H1 (cell line): ENCODE measurements at regions not wholly inside any gene's neighbourhood (a gene's known extent, or its start where the extent isn't known, plus 50 kb on each side); places are given as distances from the start of the nearest gene placed in this dataset.
"Not testable (repeated sequence)": the region's sequence is repeated elsewhere in the genome, so short reads cannot be mapped to it uniquely, and the experiment has no call there.

Experiments
- CTCF ChIA-PET: fragments of 300-600 bp; sonication (Branson Sonifier 250); formaldehyde crosslinking; loops from one replicate; lab custom pipeline; 2021; ENCODE audit not compliant: partially characterized antibody; lab: Charles Lee
- POLR2A ChIA-PET: fragments of 300-600 bp; sonication (Branson Sonifier 250); formaldehyde crosslinking; loops from one replicate; lab custom pipeline; 2021; ENCODE audit warnings: inconsistent platforms; ENCODE audit not compliant: partially characterized antibody; lab: Charles Lee
- DNase-seq, 2 experiments: peaks; one replicate each; pipeline versions ENCODE4 v3.0.0 to v3.0.0-alpha.2; 2010 to 2022; ENCODE audit warnings: low spot score in 2 of 2, low read depth in 1 of 2, mixed read lengths in 1 of 2
- FAIRE-seq: peaks from 2 replicates; lab custom pipeline; 2011; peaks lifted over from hg19 to GRCh38; lab: Jason Lieb, UNC
- H2AFZ ChIP-seq: 2 replicates; pipeline ENCODE4 v1.8.1; 2012; ENCODE audit warnings: low read length, inconsistent platforms
- H2AK5ac ChIP-seq: 2 replicates; pipeline ENCODE4 v1.6.1; 2013; ENCODE audit warnings: low read depth, low read length
- H2BK120ac ChIP-seq: replicated peaks from 2 replicates; pipeline ENCODE3; 2013; ENCODE audit warnings: low read depth, low read length, inconsistent platforms
- H2BK12ac ChIP-seq: 2 replicates; pipeline ENCODE4 v1.6.1; 2013; ENCODE audit warnings: low read depth, low read length
- H2BK15ac ChIP-seq: 2 replicates; pipeline ENCODE4 v1.6.1; 2013; ENCODE audit warnings: low read length
- H2BK20ac ChIP-seq: 2 replicates; pipeline ENCODE4 v1.6.1; 2013; ENCODE audit warnings: low read length
- H2BK5ac ChIP-seq: 2 replicates; pipeline ENCODE4 v1.6.1; 2013; ENCODE audit warnings: low read depth, low read length
- H3K14ac ChIP-seq: 2 replicates; pipeline ENCODE4 v1.6.1; 2013; ENCODE audit warnings: inconsistent platforms; ENCODE audit not compliant: insufficient read length
- H3K18ac ChIP-seq: 2 replicates; pipeline ENCODE4 v1.6.1; 2013; ENCODE audit warnings: low read length; ENCODE audit errors: extremely low read depth
- H3K23ac ChIP-seq: 2 replicates; pipeline ENCODE4 v1.6.1; 2013; ENCODE audit warnings: inconsistent platforms; ENCODE audit not compliant: insufficient read length
- H3K23me2 ChIP-seq: 2 replicates; pipeline ENCODE4 v1.6.1; 2013; ENCODE audit warnings: low read depth, low read length
- H3K27ac ChIP-seq: 2 replicates; pipeline ENCODE4 v1.6.1; 2011; ENCODE audit warnings: low read depth, low read length, inconsistent platforms
- H3K27me3 ChIP-seq, 4 experiments: replicated peaks in 1 of 4; 1 replicate in 1 of 4; 2 replicates in 3 of 4; pipeline versions ENCODE4 v1.6.1 to v1.8.1; 2011 to 2013; ENCODE audit warnings: low read length in 3 of 4, mild to moderate bottlenecking in 3 of 4, inconsistent platforms in 2 of 4, mixed read lengths in 2 of 4, moderate library complexity in 1 of 4; ENCODE audit not compliant: control insufficient read depth in 3 of 4, insufficient read depth in 3 of 4; ENCODE audit errors: extremely low read depth in 1 of 4
- H3K36me3 ChIP-seq, 4 experiments: 2 replicates each; pipeline versions ENCODE4 v1.6.1 to v1.8.1; 2011 to 2013; ENCODE audit warnings: mild to moderate bottlenecking in 4 of 4, low read length in 3 of 4, moderate library complexity in 2 of 4, control low read depth in 1 of 4, inconsistent platforms in 1 of 4; ENCODE audit not compliant: insufficient read depth in 4 of 4, control insufficient read depth in 2 of 4
- H3K4ac ChIP-seq: replicated peaks from 2 replicates; pipeline ENCODE3; 2013; ENCODE audit warnings: low read length, low read depth, mixed read lengths, inconsistent platforms; ENCODE audit not compliant: insufficient read length
- H3K4me1 ChIP-seq, 4 experiments: replicated peaks in 1 of 4; 1 replicate in 1 of 4; 2 replicates in 3 of 4; pipeline versions ENCODE4 v1.6.1 to v1.8.1; 2011 to 2013; ENCODE audit warnings: low read length in 3 of 4, inconsistent platforms in 2 of 4, mixed read lengths in 1 of 4; ENCODE audit not compliant: insufficient read depth in 4 of 4, control insufficient read depth in 3 of 4
- H3K4me2 ChIP-seq, 2 experiments: 2 replicates each; pipeline versions ENCODE4 v1.6.1 to v1.8.1; 2011 to 2013; ENCODE audit warnings: low read depth in 2 of 2, low read length in 2 of 2, control low read depth in 1 of 2, inconsistent platforms in 1 of 2, mild to moderate bottlenecking in 1 of 2; ENCODE audit not compliant: insufficient read depth in 1 of 2
- H3K4me3 ChIP-seq, 4 experiments: fragments of 200-600, 300-600 bp in 1 of 4; sonication (generic), shearing (Covaris generic), sonication (Bioruptor Twin) in 1 of 4; 2 replicates each; pipeline versions ENCODE4 v1.5.1 to v1.8.1; 2011 to 2016; ENCODE audit warnings: low read length in 4 of 4, low read depth in 3 of 4, control low read depth in 2 of 4, inconsistent platforms in 2 of 4, mild to moderate bottlenecking in 2 of 4, mixed read lengths in 1 of 4, moderate library complexity in 1 of 4; ENCODE audit not compliant: insufficient read depth in 2 of 4; ENCODE audit errors: extremely low read depth in 1 of 4
- H3K56ac ChIP-seq: replicated peaks from 2 replicates; pipeline ENCODE3; 2013; ENCODE audit warnings: low read depth, mild to moderate bottlenecking, mixed read lengths, low read length, inconsistent platforms; ENCODE audit not compliant: insufficient read length
- H3K79me1 ChIP-seq: 2 replicates; pipeline ENCODE4 v1.6.1; 2013; ENCODE audit warnings: low read depth, low read length, control low read depth
- H3K79me2 ChIP-seq, 2 experiments: 2 replicates each; pipeline versions ENCODE4 v1.6.1 to v1.8.1; 2012 to 2013; ENCODE audit warnings: low read length in 2 of 2, mild to moderate bottlenecking in 2 of 2, inconsistent platforms in 1 of 2; ENCODE audit not compliant: insufficient read depth in 2 of 2, control insufficient read depth in 1 of 2
- H3K9ac ChIP-seq, 4 experiments: replicated peaks in 1 of 4; 1 replicate in 1 of 4; 2 replicates in 3 of 4; pipeline versions ENCODE4 v1.6.1 to v1.8.1; 2011 to 2013; ENCODE audit warnings: low read depth in 3 of 4, low read length in 3 of 4, control low read depth in 2 of 4, mild to moderate bottlenecking in 2 of 4, moderate library complexity in 2 of 4, inconsistent platforms in 1 of 4; ENCODE audit errors: extremely low read depth in 1 of 4
- H3K9me3 ChIP-seq, 2 experiments: 2 replicates each; pipeline versions ENCODE4 v1.6.1 to v1.8.1; 2012 to 2013; ENCODE audit warnings: mild to moderate bottlenecking in 2 of 2, moderate library complexity in 2 of 2, control low read depth in 1 of 2, inconsistent platforms in 1 of 2, low read depth in 1 of 2, low read length in 1 of 2, mixed read lengths in 1 of 2; ENCODE audit not compliant: insufficient read depth in 2 of 2
- H4K20me1 ChIP-seq, 2 experiments: replicated peaks in 1 of 2; 2 replicates each; pipeline versions ENCODE3 to v1.8.1; 2011 to 2013; ENCODE audit warnings: inconsistent platforms in 2 of 2, low read length in 2 of 2, mild to moderate bottlenecking in 1 of 2; ENCODE audit not compliant: insufficient read depth in 2 of 2, control insufficient read depth in 1 of 2
- H4K5ac ChIP-seq: 2 replicates; pipeline ENCODE4 v1.6.1; 2013; ENCODE audit warnings: low read length, low read depth, mixed read lengths, inconsistent platforms; ENCODE audit not compliant: insufficient read length
- H4K8ac ChIP-seq: 2 replicates; pipeline ENCODE4 v1.8.0; 2013; ENCODE audit warnings: mild to moderate bottlenecking, moderate library complexity, low read length, inconsistent platforms; ENCODE audit not compliant: insufficient read depth; ENCODE audit errors: extremely low read depth
- H4K91ac ChIP-seq: replicated peaks from 2 replicates; pipeline ENCODE3; 2013; ENCODE audit warnings: low read length, mixed read lengths, inconsistent platforms; ENCODE audit not compliant: insufficient read length
- WGBS, 2 experiments: shearing (Covaris generic) in 1 of 2; methylation state at CpG; one replicate each; pipeline versions ENCODE4 v1.1.6 to v1.1.7; 2013 to 2015; ENCODE audit warnings: low lambda C conversion rate in 2 of 2, mixed read lengths in 2 of 2, inconsistent platforms in 1 of 2, low coverage in 1 of 2, missing lambda C conversion rate in 1 of 2; ENCODE audit not compliant: insufficient replicate concordance in 2 of 2, insufficient coverage in 1 of 2, insufficient read length in 1 of 2; ENCODE audit errors: extremely low coverage in 1 of 2, missing lambda C conversion rate in 1 of 2; 5-methylcytosine and 5-hydroxymethylcytosine counted together

DNA sequence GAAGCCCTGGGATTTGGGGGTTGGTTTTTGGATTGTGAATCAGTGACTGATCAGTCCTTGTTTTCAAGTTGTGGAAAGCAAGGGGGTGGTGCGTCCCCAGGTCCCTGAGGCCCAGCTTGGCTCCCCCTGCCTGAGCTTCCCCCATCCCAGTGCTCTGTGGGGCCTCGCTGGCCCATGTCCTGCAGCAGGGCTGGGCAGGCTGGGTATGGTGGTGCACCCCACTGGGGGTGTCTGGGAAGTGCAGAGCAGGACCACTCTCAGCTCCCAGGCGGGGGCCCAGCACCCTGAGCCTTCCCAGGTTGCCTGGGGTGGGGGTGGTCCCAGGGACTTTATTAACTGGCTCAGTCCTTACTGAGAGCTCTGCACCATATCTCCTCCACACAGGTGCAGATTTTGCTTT lies 483.3 kb downstream of the TUBA3C start:
- H3K4ac ChIP-seq, H3K36me3 ChIP-seq, FAIRE-seq, H2AFZ ChIP-seq, H3K14ac ChIP-seq, H4K5ac ChIP-seq, H3K27me3 ChIP-seq, H3K79me2 ChIP-seq, H3K56ac ChIP-seq, H3K4me2 ChIP-seq, H3K4me1 ChIP-seq, H2BK12ac ChIP-seq, H3K23ac ChIP-seq, DNase-seq, H4K91ac ChIP-seq, H3K18ac ChIP-seq, H2BK120ac ChIP-seq, H3K4me3 ChIP-seq, POLR2A ChIA-PET, H3K79me1 ChIP-seq, CTCF ChIA-PET, H2BK5ac ChIP-seq, H4K8ac ChIP-seq, H3K9ac ChIP-seq, H2AK5ac ChIP-seq, H4K20me1 ChIP-seq, H3K27ac ChIP-seq, H2BK15ac ChIP-seq, H3K23me2 ChIP-seq, H2BK20ac ChIP-seq: not testable (repeated sequence)
- 73% methylated on average over 2 of the region's 3 CpGs; no CpG with 5 or more reads in 1 of the 2 experiments for WGBS, 2 experiments
- peaks cover 3 to 48% of the 10 kb centered on the region in 2 experiments; a peak in 2 of 4 replicates for H3K9me3 ChIP-seq

DNA sequence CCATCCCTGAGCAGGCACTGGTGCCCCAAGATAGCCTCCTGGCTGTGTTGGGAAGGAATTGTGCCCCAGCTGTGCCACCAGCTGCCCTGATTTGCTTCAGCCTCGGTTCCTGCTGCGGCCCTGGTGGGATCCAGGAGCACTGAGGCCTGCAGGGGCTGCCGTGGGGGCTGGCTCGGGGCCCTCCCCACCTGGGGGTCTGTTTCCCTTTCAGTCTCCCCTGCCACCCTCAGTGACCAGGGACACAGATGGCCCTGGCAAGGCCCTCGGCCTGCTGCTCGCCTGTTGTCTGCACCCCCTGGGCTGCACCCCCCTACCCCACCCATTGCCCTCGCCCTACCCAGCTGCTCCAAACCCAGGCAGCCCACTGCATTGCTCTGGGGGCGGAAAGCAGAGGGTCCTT lies 483.8 kb downstream of the TUBA3C start:
- H3K23ac ChIP-seq, FAIRE-seq, H3K18ac ChIP-seq, H2AK5ac ChIP-seq, H3K14ac ChIP-seq, H4K5ac ChIP-seq, H4K20me1 ChIP-seq, CTCF ChIA-PET, H2BK120ac ChIP-seq, H3K56ac ChIP-seq, H2BK5ac ChIP-seq, H2BK15ac ChIP-seq, H2BK12ac ChIP-seq, POLR2A ChIA-PET, H2AFZ ChIP-seq, H3K23me2 ChIP-seq, H3K79me1 ChIP-seq, H3K9ac ChIP-seq, H4K91ac ChIP-seq, H4K8ac ChIP-seq, H3K4ac ChIP-seq, DNase-seq, H3K27me3 ChIP-seq, H3K36me3 ChIP-seq, H3K4me3 ChIP-seq, H3K4me2 ChIP-seq, H2BK20ac ChIP-seq, H3K4me1 ChIP-seq, H3K27ac ChIP-seq, H3K79me2 ChIP-seq: not testable (repeated sequence)
- 73% methylated on average over 5 of the region's 8 CpGs; no CpG with 5 or more reads in 1 of the 2 experiments for WGBS, 2 experiments
- H3K9me3 ChIP-seq = peaks cover 3 to 44% of the 10 kb centered on the region in 2 experiments; a peak in 2 of 4 replicates
